GM21717 (cell line): ENCODE measurements at regions not wholly inside any gene's neighbourhood (a gene's known extent, or its start where the extent isn't known, plus 50 kb on each side); places are given as distances from the start of the nearest gene placed in this dataset.

Experiments used
- ATAC-seq: cut with Tn5 transposase; IDR thresholded peaks from one replicate; pipeline ENCODE4 v1.9.1; 2021; ENCODE audit warnings: mild to moderate bottlenecking, moderate library complexity; ENCODE audit not compliant: unreplicated experiment

DNA sequence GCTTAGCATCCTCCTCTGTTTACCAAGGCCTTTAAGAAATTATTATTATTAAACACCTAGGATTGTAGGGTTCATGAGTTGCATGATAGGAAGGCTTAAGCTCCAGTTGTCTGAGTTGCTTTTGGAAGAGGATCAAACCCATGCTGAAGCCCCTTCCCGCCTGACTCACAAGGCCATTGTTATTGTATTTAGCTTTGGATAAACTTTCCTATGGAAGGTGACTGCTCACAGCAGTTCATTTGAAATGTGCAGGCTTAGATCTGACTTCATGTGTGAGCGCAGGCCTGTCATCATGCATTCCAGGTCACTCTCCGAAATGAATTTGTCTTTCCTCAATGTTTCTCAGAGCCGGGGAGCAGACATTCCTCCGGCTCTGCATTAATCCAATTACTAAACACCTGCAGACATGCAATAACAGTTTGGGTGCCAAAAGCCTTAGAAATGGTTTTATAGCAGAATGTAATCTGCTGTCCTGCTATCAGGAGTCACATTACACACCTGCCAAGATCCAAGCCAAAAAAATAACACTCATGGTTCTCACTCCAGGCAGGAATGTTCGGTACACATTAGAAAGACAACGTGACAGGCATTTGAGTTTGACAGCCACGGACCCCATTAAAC, 119.9 kb downstream of the OSR1 start:
- ATAC-seq: no peak

DNA sequence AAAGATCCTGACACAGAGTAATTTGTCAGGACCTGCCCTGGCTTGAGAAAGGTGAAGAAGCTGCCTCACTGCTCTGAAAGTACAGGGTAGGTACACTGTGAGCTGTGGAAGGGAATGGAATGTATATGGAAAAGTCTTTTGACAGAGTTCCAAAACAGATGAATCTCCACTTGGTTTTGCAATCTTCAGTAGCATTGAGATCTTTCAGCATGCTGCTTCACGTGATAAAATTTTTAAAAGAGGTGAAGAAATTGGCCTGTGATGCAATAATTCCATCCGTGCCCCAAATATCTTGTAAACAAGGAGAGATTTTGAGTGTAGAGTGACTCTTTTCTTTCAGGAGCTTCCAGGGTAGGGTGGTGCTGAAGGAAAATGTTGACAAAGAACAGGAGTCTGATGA, 123.1 kb downstream of the OSR1 start:
- no peak for ATAC-seq

DNA sequence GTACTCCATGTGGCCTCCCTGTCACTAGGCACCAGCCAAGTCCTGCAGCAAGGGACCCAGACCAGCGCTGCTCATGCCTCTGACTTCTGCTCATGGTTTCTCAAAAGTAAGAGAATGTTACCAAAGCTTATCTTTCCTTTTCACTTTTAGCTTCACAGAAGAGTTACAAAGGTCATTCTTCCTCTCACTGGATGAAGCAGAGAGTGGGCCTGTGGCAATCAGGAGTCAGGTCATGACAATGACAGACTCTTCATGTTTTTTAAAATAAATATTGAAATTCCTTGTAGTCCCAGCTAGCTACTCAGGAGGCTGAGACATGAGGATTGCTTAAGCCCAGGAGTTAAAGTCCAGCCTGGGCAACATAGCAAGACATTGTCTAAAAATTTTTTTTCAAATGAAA, 126.1 kb downstream of the OSR1 start:
- no peak for ATAC-seq

DNA sequence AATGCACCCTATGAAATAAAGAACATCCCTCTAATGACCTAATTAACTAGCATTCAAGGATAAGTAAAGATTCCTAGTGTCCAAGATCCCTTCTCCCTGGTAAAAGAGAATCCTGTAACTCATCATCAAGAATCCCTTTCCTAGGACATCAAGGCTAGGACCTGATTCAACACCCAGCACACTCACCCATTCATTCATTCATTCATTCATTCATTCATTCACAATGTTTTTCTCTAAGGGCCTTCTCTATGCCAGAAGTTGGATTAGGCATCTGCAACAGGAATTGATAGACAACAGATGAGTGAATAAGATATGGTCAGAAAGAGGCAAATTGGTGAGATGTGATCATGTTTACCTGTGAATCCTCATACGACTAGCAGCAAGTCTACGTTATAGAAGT, 126.8 kb downstream of the OSR1 start:
- no peak for ATAC-seq

DNA sequence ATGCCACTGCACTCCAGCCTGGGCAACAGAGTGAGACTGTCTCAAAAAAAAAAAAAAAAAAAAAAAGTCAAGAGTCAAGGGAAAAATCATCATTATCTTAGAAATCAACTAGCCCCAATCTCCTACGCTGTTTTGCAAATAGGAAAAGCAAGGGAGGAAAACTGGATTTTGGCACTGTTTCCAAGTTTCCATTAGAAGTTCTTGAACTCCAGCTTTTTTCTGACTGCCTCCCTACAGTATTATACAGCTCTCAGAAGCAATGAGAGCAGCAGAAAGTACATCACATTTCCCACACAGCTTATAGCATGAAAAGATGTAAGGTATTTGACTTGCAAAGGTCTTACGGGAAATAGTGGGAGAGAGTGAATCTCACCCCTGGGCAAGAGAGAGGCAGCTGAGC, 127.8 kb downstream of the OSR1 start:
- ATAC-seq: no peak

DNA sequence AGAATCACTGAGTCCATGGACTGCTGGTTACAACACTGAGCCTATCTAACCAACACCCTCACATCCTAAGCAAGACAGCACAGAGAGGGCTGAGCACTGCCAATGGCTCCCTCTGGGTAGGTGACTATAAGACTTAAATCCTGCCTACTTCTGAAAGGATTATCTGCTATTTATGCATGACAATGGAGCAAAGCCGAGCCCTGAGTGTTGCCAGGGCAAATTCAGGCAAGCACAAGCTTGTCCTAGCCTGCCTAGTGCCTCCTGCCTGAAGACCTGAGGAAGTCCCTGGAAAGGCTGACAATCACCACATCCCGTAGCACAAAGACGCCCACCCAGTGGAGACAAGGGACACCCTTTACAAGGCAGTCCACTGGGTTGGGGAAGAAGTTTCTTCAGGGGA, 129.7 kb downstream of the OSR1 start:
- ATAC-seq: no peak

DNA sequence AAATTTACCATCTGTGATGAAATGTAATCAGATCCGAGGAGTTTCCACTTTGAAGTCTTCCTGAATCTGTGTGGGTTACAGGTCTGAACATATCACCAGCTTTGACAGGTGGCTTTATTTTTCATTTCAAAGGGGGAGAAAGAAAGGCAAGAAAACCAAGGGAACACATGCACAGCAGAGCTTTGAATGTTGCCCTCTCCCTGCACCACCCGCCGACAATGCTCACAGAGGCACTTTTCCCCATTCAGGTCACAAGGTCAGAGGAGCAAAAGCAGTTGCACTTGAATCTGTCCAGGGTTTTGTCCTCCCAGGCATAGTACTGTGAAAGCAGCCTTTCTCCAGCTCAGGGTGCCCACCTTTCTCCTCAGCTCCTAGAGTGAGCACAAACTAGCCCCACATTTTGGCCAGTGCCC, 130.2 kb downstream of the OSR1 start:
- ATAC-seq: no peak

DNA sequence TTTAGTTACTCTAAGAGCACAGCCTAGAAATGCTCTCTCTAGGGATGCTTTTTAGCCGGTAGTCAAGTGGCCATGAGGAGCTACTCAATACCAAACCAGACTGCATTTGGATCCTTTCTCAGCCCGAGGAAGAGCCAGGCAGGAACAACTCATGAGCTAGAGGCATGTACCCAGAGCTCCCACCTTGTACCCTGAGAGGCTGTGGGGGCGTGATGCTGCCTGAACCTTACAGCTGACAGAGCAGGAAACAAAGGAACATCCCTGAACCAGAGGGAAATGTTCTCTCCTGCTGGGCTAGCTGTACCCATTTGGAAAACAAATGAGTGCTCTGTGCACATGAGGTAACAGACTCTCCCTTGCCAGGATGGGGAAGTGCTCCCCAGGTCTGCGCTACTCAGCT, 131.6 kb downstream of the OSR1 start:
- ATAC-seq: no peak

DNA sequence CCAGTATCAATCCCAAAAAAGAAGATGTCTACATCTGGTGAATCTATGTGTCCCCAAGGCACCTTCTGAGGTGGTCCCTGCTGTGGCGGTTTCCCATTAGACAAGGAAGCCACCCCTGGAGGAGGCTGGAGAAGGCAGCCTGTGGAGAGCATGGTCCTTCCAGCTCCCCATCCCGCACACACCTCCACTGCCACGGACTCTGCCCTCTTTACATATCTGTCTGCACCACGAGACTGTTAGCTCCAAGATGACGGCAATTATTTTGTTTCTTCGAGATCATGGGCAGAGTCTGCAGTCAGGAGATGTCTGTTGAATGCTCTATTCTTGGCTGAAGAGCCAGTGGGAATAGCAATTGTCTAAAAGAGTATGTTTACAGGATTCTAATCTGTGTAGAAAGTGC, 132.0 kb downstream of the OSR1 start:
- ATAC-seq: no peak

DNA sequence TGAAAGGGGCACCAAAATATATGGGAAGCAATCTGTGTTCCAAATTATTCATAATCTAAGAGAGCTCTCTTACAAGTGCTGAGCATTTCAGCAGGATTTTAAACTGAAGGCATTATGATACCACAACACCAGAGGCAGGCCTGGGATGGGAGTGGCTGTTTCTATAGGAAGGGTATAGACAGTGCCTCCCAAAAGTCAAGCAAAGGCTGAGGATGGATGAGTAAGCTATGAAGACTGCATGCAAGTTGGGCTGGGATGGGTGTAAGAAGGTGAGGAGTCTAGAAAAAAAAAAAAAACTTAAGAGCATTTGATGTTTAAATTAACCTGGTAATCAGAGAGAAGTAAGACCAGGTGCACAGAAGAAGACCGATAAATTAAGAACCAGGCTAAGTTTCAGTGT, 132.5 kb downstream of the OSR1 start:
- no peak for ATAC-seq

DNA sequence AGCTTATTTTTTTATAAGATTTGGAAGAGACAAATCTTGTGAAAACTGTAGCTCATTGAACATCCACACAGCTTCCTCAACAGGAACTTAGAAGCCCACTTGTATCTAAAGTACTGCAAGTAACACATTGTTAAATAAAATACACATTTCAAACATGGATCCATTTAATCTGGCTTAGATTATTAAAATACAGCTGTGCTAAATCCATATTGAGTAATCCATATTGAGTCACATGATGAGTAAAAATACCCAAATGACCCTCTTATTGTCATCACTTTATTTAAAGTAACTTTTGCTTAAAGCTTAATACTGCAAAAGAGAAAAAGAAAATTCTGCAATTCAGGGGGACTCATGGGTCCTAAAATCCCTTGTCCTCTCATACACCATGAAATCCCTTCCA, 133.3 kb downstream of the OSR1 start:
- ATAC-seq: no peak

DNA sequence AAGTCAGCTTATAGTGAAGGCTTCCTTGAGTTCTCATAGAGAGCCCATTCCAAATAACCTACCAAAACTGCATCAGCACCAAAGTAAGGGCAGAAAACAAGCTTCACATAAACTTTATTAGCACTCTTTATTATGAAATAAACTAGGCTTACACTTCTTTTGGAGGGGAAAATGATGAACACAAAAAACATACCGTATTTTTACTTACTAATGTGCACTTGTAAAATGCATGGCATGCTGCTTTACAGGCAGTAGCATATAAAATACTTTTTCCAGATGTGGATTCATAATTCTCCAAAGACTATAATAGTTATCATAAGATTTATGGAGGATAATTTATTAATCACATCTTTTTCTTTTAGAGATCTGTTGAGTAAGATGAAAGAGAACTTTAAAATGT, 133.9 kb downstream of the OSR1 start:
- no peak for ATAC-seq

DNA sequence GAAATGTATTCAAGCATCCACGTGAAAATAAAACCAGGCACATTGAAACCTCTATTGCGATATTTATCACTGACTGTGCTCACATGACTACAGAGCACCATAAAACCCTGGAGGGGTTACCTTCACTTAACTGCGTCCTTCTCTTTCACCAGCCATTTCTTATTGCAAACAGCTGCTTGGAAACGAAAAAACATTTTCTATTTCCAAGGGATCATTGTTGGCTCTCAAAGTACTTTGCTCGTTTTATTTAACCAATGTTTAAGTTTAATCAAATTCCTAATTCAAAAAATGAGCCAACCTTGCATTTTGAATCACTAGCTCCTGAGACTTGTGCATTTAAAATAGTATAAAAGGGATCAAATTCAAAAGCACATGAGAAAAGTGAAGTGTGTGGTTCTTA, 134.4 kb downstream of the OSR1 start:
- ATAC-seq: no peak

DNA sequence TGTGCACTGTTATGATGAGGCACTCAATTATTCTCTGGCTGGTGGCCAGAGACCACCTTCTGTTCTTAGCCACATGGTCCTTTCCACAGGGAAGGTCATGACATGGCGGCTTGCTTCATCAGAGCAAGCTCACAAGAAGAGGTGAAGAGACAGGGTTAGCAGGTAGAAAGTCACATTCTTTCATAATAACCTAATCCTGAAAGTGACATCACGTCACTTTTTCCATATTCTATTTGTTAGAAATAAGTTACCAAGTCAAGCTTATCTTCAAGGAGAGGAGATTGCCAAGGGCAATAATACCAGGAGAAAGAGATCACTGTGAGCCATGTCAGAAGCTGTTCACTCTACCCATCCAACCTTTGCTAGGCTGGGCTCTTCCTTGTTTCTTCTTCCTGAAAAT, 139.4 kb downstream of the OSR1 start:
- no peak for ATAC-seq

DNA sequence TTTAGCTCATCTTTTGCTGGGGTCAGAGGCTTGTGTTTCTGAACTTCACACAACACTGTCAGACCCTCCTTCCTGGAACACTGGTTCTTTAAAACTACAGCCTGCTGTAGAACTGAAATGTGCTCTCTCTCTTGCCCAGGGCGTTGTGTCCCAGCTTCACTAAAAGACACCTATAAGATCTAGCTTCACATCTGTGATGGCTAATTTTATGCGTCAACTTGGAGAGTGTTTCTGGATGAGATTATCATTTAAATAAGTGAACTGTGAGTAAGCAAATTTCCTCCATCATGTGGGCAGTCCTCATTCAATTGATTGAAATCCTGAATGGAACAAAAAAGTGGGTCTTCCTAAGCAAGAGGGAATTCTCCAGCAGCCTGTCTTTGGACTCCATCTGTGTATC, 140.3 kb downstream of the OSR1 start:
- ATAC-seq: no peak

DNA sequence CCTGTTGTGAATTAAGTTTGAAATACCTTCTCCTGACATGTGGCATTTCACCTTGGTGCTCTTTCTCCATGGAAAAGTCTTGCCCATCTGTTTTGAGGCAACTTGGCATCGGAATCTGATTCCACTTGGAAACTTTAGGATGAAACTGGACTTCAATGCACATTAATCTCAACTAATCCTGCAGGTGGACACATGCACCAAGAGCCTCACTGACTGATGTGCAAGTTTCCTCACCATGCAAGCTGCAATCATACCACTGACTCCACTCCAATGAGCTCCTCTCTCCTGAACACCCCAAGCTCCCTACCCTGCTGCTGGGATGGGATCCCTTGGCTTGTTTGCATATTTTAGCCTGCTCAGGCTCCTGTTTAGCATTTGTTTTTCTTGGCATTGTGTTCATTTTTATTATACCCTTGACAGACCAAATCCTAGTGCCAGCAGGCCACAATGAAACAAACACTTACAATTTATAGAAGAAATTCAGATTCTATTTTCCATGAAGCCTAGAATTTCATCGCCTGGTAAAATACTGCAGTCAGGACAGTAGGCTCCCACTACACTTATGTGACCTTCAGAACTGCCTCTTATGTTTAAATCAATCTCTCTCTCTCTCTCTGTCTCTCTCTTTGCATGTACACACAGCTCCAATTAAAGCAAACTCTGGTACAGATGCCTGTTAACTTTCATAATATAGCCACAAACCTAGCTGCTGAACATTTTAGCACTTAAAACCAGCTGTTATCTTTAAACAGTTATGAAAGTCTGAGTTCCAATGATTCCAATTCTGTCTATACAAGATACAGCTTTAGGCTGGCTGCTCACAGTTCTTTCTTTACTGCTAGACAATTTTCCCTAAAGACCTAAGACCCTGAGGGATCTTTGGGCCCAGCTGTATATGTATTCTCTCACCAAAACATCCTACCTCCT, 141.5 kb downstream of the OSR1 start:
- no peak for ATAC-seq

DNA sequence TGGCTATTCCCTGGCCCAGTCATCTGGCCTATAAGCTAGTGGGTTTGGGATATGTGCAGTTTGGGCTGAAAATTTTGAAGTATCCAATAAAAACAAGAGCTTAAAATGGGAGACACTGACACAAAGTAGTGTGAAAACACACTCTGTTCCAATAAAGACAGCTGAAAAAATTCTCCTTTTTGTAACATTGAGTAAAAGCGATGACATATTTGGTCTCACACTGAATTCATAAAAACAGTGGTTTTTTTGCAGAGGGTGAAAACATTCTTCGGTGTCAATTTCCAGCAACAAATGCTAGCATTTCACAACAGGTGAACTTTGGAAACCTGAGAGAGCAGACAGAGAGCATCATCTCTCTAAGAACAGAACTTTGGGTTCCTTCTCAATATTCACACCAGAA, 142.2 kb downstream of the OSR1 start:
- ATAC-seq: no peak

DNA sequence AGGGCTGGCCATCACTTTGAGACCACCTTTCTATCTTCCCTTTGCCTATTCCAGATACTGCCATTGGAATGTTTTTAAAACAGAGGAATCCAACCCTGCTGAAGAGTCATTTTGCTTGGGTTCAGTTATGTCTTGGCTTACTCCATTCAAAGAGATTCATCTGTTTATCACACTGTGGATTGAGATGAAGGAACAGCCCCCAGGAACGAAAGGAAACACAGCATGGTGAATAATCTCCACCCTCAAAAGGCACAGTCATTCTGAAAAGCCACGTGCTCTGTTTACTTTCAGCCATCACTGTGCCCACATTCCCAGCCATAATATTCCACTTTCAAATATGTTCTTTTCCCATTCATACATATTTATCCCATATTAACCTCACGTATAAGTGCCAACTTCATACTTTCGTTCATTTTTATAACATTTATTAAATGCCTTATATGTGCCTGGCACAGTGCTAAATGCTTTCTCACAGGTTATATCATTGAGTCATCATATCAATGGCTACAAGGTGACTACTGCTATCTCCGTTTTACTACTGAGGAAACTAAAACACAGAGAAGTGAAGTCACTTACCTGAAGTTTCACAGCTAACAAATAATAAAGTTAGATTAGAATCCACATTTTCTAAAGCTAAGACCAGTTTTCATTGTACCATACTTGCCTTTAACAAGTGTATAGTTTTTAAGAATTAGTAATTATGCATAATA, 143.6 kb downstream of the OSR1 start:
- no peak for ATAC-seq

DNA sequence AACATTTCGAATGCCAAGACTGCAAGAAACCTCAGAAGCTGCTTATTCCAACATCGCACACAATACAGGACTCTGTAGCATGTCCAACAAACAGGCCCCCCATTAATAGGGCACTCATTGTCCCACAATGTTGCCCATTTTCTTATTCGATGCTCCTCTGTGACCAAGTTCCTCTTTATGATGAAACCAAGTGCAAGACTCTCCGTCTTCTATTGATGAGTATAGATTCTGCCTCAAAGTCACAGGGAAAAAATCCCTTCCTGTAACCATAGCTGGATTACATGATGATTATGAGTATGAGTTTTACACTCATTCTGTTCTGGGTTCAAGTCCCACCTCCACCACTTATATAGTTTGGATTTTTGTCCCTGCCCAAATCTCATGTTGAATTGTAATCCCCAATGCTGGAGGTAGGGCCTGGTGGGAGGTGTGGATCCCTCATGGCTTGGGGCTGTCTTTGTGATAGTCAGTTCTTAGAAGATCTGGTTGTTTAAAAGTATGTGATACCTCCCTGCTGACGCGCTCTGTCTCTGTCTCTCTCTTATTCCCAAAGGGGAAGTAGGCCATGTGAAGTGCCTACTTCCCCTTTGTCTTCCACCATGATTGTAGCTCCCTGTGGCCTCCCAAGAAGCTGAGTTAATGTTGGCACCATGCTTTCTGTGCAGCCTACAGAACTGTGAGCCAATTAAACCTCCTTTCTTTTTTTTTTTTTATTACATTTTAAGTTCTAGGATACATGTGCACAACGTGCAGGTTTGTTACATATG, 148.7 kb downstream of the OSR1 start:
- no peak for ATAC-seq

DNA sequence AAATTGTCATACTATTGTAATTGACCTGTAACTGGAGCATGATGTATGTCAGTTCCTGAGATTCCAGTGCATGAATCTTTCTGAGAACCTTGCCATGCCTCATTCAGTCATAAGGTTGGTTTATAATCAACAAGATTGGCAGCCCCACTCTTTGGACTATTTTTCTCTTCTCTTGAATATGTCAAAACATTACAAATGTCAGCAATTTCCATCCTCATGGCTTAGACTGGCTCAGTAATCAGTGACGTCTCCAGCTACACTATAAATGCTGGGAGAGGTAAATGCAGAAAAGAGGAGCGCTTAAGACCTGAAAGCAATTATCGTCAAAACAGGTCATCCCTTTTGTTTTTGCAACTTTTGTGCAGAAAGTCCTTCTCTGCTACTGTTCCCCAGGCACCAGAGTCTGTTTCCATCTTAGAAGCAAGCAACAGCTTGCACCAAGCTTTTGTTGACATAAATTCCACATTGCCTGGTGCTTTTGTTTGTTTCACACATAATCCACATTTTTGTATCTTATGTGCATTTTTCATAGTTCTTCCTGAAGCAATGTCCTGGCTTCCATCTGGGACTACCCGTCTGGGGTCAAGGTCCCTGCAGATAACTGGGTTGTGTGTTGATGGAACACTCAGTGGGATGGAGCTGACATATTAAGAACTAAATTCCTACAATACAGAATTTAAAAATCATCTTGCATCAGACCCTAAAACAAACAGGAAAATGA, 149.8 kb downstream of the OSR1 start:
- no peak for ATAC-seq

DNA sequence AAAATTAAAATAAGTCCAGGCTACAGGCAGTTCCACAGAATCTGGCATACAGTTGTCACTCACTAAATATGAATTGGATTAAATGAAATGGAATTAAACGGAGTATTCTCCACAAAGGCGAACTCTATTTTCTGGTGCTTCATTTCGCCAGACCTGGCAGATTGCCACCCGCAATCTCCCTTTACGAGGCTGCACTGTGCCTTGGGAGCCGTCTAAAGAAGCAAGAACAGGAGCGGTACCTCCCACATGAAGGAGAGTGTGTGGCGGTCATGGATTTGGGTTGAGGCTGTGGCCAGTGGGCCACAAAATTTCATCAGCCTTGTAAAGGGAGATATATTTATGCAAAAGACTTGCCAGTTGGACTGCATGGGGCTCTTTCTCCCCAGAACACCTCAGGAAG, 151.0 kb downstream of the OSR1 start:
- ATAC-seq: no peak
